ENCODE measurements at regions not wholly inside any gene's neighbourhood (a gene's known extent, or its start where the extent isn't known, plus 50 kb on each side); places are given as distances from the start of the nearest gene placed in this dataset.

GRCh38 chr12:118925826-118926225 is 55.5 kb upstream of the SRRM4 start:
- no peaks in the 10 kb centered on the region for H3F3A ChIP-seq (ENCODE audit: insufficient read depth, low read length)
- no peaks in the 10 kb centered on the region for H4K20me1 ChIP-seq (ENCODE audit: insufficient read depth, low read length)
- no peaks in the 10 kb centered on the region for H3K9me2 ChIP-seq (replicated peaks; ENCODE audit: insufficient read depth, low read length)
- H3K27me3 ChIP-seq (replicated peaks; ENCODE audit: insufficient read depth, low read length), result no peaks in the 10 kb centered on the region
- TF ChIP-seq EZH2phosphoT487 (IDR thresholded peaks at IDR 0.05; ENCODE audit: low read length), result no peak
- no peak for TF ChIP-seq CTCF (IDR thresholded peaks at IDR 0.05; ENCODE audit: low read length)
- no peak for TF ChIP-seq EZH2 (optimal IDR thresholded peaks at IDR 0.05; ENCODE audit: low read depth, low read length)
- no peak for DNase-seq
- H3K4me3 ChIP-seq (ENCODE audit: low read length), result no peak overlapping the region
- no peaks in the 10 kb centered on the region for H3K4me1 ChIP-seq (ENCODE audit: low read length)
- H3K9me3 ChIP-seq (replicated peaks; ENCODE audit: insufficient read depth, low read length), result no peaks in the 10 kb centered on the region
- H3K9ac ChIP-seq (ENCODE audit: low read length), result no peak overlapping the region
- no peaks in the 10 kb centered on the region for H3K36me3 ChIP-seq (replicated peaks; ENCODE audit: insufficient read depth, low read length)
- H3K4me2 ChIP-seq (ENCODE audit: low read depth, low read length), result no peak overlapping the region
- no peak overlapping the region for H2AFZ ChIP-seq (ENCODE audit: low read length)
- H3K27ac ChIP-seq (ENCODE audit: low read length), result no peak overlapping the region
- H3K79me2 ChIP-seq (ENCODE audit: low read length), result no peaks in the 10 kb centered on the region
